Fibroblast of skin of left quadriceps (primary cell): ENCODE measurements at regions not wholly inside any gene's neighbourhood (a gene's known extent, or its start where the extent isn't known, plus 50 kb on each side); places are given as distances from the start of the nearest gene placed in this dataset.

Experiments used
- DNase-seq, 2 experiments: peaks; one replicate each; pipeline ENCODE4 v3.0.0-alpha.2; 2013; ENCODE audit warnings: low read depth in 2 of 2

DNA sequence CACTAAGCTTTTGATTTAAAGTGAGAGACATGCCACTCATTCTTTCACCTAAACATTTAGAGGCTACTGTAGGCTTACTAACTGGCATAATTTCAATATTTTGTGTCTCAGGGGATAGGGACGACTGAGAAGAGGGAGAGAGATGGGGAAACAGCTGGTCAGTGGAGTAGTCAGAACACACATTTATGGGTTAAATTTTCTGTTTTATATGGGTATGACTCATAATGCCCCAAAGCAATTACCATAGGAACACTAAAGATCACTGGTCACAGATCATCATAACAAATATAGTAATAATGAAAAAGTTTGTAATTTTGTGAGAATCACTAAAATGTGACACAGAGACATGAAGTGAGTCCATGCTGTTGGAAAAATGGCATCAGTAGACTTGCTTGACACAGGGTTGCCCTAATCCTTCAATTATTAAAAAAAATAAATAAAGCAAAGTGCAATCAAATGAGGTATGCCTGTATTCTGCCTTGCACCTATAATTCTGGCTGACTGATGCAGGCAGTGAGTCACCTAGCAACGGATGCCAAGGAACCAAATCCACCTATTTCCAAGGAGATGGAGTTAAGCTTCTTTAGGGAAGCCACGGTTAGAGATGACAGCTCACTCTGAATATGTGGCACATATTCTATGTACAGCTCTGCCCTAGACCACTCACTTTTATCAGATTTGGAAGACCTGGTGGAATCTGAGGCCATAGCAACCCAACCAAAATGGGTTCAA lies 166.1 kb downstream of the MARCHF11 start:
- DNase-seq: no peak

DNA sequence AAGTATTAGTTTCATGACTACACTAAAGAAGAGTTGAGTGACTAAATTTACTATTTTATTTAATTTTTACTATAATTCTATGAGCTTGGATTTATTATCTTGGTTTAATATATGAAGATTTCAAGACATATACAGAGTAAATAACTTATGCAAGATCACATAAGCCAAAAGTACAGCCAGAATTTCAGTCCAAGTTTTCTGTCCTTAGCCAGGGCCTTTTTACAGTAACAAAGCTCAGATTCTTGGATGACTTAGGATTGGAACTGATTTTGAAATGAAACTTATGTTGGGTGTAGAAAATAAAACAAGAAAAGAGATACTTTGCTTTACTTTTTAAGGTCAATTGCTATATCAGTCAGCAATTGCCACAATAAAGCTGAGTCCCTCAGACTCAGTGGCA lies 170.3 kb downstream of the MARCHF11 start:
- DNase-seq: no peak

GRCh38 chr5:16007750-16008415 lies 171.7 kb downstream of the MARCHF11 start:
- no peak for DNase-seq

- no peak for DNase-seq
Measured at GRCh38 chr5:16005225-16005624, 174.4 kb downstream of the MARCHF11 start.

DNA sequence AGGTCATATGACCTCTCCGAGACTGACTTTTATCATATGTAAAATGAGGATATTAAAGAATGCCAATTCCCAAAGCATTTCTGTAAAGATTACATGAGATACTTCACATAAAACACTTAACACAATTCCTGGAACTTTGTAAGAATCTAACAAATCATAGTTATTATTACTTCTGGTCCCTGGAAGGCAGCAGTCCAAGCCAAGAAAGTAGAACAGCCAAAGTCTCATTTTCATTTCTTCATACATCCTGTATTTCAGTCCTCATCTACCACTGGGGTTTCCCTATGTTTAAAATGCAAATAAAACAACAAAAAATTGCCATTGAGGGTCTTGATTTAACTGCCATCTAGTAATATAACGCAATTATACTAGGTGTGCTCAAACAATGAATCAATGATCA lies 179.5 kb downstream of the MARCHF11 start:
- DNase-seq: no peak

- peak; percentile 27 to 36 for DNase-seq
Measured at GRCh38 chr5:15995341-15996052, 184.1 kb downstream of the MARCHF11 start.

DNA sequence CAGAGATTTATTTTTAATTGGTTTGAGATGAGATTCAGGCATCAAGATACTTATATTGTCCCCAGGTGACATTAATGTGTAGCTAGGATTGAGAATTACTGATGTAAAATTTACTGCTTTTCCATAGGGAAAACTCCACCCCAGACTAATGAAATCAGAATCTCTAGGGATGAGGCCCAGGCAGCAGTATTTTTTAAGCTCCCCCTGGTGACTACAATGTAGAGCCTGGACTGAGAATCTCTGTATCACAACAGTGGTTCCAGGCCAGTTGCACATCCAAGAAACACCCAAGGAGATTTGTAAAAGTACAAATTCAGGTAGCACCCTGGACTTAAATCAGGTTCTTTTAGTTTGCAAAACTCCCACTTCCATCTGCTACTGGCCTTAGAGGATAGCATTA lies 185.7 kb downstream of the MARCHF11 start:
- no peak for DNase-seq

DNA sequence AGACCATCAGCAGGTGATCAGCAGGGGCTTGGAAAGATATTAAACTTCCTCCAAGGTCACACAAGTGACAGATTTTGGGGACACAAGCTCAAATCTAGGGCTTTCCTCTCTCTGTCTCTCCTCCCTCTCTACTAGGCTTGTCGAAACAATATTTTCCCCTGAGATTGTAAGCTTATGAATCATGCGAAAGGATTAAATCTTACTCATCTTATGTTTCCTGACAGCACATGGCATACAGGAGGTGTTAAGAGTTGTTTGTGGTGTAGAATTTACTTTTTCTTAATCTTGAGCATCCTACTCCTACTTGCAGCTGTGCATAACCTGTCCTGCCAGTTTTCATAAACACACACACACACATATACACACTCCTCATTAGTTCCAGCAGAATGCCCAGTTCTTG lies 186.3 kb downstream of the MARCHF11 start:
- peak; percentile 28 to 30 for DNase-seq

DNA sequence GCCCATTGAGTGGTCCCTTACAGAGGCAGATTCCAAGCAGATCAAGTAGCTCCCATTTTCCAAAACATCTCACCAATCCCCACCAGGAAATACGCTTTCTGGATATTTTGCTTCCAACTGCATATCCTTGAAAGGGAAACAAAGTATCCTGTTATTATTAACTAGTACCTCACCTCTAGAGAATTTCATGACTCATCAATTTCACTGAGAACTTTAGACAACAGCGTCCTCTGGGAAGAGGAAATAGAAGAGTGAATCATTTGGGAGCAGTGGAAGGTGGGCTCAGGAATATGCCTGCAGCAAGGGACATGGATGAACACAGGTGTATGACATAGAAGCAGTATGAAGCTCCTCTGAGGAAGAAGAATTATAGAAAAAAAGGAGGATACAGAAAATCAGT lies 186.7 kb downstream of the MARCHF11 start:
- peak; percentile 23 to 31 for DNase-seq

- DNase-seq: no peak
Measured at GRCh38 chr5:15991586-15991985, 188.0 kb downstream of the MARCHF11 start.
